Activated B cell treated with CpG ODN at 0.5 μM for 24 hours (primary cell): ENCODE measurements at regions not wholly inside any gene's neighbourhood (a gene's known extent, or its start where the extent isn't known, plus 50 kb on each side); places are given as distances from the start of the nearest gene placed in this dataset.
A peak's percentile ranks its signal among the peaks of the same experiment; 100 is the strongest.

ENCODE experiments used
- ATAC-seq: fragments of 200-7000 bp; cut with Tn5 transposase; one replicate; pipeline ENCODE4 v1.10.0; 2021; ENCODE audit warnings: low read depth, mild to moderate bottlenecking, moderate library complexity
- CTCF ChIA-PET: fragments of 350-600 bp; sonication (Branson Sonifier 250); formaldehyde crosslinking; loops from one replicate; lab custom pipeline; 2021; ENCODE audit warnings: antibody characterized with exemption; lab: Charles Lee
- POLR2A ChIA-PET: fragments of 350-600 bp; sonication (Branson Sonifier 250); formaldehyde crosslinking; loops from one replicate; lab custom pipeline; 2021; ENCODE audit warnings: antibody characterized with exemption; lab: Charles Lee
- DNase-seq: peaks from one replicate; pipeline ENCODE4 v3.0.0; 2022
- H3K27ac Mint-ChIP-seq: one replicate; pipeline ENCODE4 v1.8.0; 2020; ENCODE audit warnings: mixed read lengths
- H3K27me3 Mint-ChIP-seq: one replicate; pipeline ENCODE4 v1.8.0; 2021; ENCODE audit warnings: mixed read lengths
- H3K36me3 Mint-ChIP-seq: one replicate; pipeline ENCODE4 v1.8.0; 2021; ENCODE audit warnings: low read depth, mixed read lengths
- H3K4me1 Mint-ChIP-seq: one replicate; pipeline ENCODE4 v1.8.0; 2021; ENCODE audit warnings: mixed read lengths
- H3K4me3 Mint-ChIP-seq: one replicate; pipeline ENCODE4 v1.8.0; 2020; ENCODE audit warnings: mild to moderate bottlenecking, mixed read lengths
- H3K9me3 Mint-ChIP-seq: one replicate; pipeline ENCODE4 v1.8.0; 2020; ENCODE audit warnings: mixed read lengths
- CTCF ChIP-seq: fragments of 200-600 bp; IDR thresholded peaks from one replicate; pipeline ENCODE4 v1.8.0; 2022; ENCODE audit warnings: antibody characterized with exemption, mild to moderate bottlenecking
- intact Hi-C: fragments of 100-400 bp; cut with micrococcal nuclease; formaldehyde crosslinking; loops from one replicate; pipeline ENCODE4 v1.15.1; 2024

GRCh38 chr2:176650104-176650837, 381.0 kb downstream of the MTX2 start:
- H3K4me1 Mint-ChIP-seq = no peaks in the 10 kb centered on the region
- DNase-seq = no peak
- no peak overlapping the region for H3K27ac Mint-ChIP-seq
- no peak for TF ChIP-seq CTCF
- POLR2A ChIA-PET = no interaction called here
- no peaks in the 10 kb centered on the region for H3K36me3 Mint-ChIP-seq
- no peak overlapping the region for H3K4me3 Mint-ChIP-seq
- intact Hi-C loops = loop anchor here (5.0 kb wide), 5 partner anchors 98 to 1283 kb away; no protein-coding TSS in a partner anchor
- CTCF ChIA-PET = interaction anchor here (1.0 to 6.3 kb wide), 4 partner anchors 15 to 524 kb away, joined by 3 to 94 read pairs (median 4); no protein-coding TSS in a partner anchor
- no peaks in the 10 kb centered on the region for H3K9me3 Mint-ChIP-seq
- ATAC-seq = no peak
- peaks cover 19% of the 10 kb centered on the region for H3K27me3 Mint-ChIP-seq

- ATAC-seq (no peak), DNase-seq (no peak)
- H3K36me3 Mint-ChIP-seq = no peaks in the 10 kb centered on the region
- no peak for TF ChIP-seq CTCF
- H3K4me1 Mint-ChIP-seq = no peaks in the 10 kb centered on the region
- no peaks in the 10 kb centered on the region for H3K9me3 Mint-ChIP-seq
- POLR2A ChIA-PET = no interaction called here
- no peak overlapping the region for H3K27ac Mint-ChIP-seq
- H3K27me3 Mint-ChIP-seq = peaks cover 26% of the 10 kb centered on the region
- CTCF ChIA-PET = interaction anchor here (1.0 to 6.3 kb wide), 13 partner anchors 10 to 548 kb away, joined by 3 to 94 read pairs (median 4); no protein-coding TSS in a partner anchor
- intact Hi-C loops = loop anchor here (5.0 kb wide), 5 partner anchors 99 to 1284 kb away; no protein-coding TSS in a partner anchor
- H3K4me3 Mint-ChIP-seq = no peak overlapping the region
Observed at GRCh38 chr2:176650838-176651555, 381.8 kb downstream of the MTX2 start.

- peak; percentile 62 for ATAC-seq
- intact Hi-C loops = loop anchor here (1.0 to 5.0 kb wide), 6 partner anchors 100 to 1285 kb away; no protein-coding TSS in a partner anchor
- Mint-ChIP-seq H3K9me3 (no peaks in the 10 kb centered on the region), H3K27ac (no peak overlapping the region), H3K36me3 (no peaks in the 10 kb centered on the region), H3K4me3 (no peak overlapping the region), H3K27me3 (peaks cover 26% of the 10 kb centered on the region), H3K4me1 (no peaks in the 10 kb centered on the region)
- no peak for TF ChIP-seq CTCF
- no peak for DNase-seq
- POLR2A ChIA-PET = no interaction called here
- CTCF ChIA-PET = interaction anchor here (0.7 to 6.3 kb wide), 21 partner anchors 9 to 1072 kb away, joined by 3 to 94 read pairs (median 3); no protein-coding TSS in a partner anchor
Observed at GRCh38 chr2:176652300-176653182, 383.3 kb downstream of the MTX2 start.

- H3K4me3 Mint-ChIP-seq = no peak overlapping the region
- H3K27me3 Mint-ChIP-seq = peaks cover 23% of the 10 kb centered on the region
- no peak overlapping the region for H3K27ac Mint-ChIP-seq
- no peaks in the 10 kb centered on the region for H3K9me3 Mint-ChIP-seq
- TF ChIP-seq CTCF = no peak
- CTCF ChIA-PET = interaction anchor here (0.6 to 6.3 kb wide), 7 partner anchors 9 to 609 kb away, joined by 3 to 94 read pairs (median 3); no protein-coding TSS in a partner anchor
- no peak for DNase-seq
- POLR2A ChIA-PET = no interaction called here
- intact Hi-C loops = loop anchor here (5.0 kb wide), 5 partner anchors 101 to 1286 kb away; no protein-coding TSS in a partner anchor
- H3K36me3 Mint-ChIP-seq = no peaks in the 10 kb centered on the region
- no peaks in the 10 kb centered on the region for H3K4me1 Mint-ChIP-seq
- ATAC-seq = peak; percentile 74
Observed at GRCh38 chr2:176653479-176654443, 384.5 kb downstream of the MTX2 start.
